ENCODE measurements at regions not wholly inside any gene's neighbourhood (a gene's known extent, or its start where the extent isn't known, plus 50 kb on each side); places are given as distances from the start of the nearest gene placed in this dataset.

DNA sequence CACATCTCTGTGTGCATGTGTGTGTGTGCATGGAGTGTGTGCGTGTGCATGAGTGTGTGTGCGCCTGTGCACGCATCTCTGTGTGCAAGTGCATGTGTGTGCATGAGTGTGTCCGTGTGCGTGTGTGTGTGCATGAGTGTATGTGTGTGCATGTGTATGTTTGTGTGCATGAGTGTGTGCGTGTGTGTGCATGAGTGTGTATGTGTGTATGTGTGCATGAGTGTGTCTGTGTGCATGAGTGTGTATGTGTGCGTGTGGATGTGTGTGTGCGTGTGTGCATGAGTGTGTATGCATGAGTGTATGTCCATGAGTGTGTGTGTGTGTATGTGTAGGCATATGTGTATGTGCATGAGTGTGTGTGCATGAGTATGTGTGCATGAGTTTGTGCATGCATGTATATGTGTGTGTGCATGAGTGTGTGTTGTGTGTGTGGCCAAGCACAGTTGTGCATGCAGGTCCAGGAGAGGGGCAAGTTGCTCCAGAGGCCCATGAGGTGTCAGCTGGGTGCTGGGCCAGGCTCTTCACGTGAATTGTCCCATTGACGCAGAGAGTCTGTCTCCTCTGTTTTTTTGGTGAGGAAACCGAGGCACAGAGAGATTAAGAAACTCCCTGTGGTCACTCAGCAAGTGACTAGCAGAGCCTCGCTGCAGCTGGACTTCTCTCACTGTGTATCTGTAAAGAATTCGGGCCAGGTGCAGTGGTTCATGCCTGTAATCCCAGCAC, 75.5 kb downstream of the ASB1 start:
- H3K4me3 Mint-ChIP-seq, result no peak overlapping the region
- H3K27ac Mint-ChIP-seq, result peak overlapping the region in 1 of 6 donors; percentile 55
- no peak for ATAC-seq (ENCODE audit: low read depth in 2 of 2)
- peaks cover 3 to 11% (median 5%) of the 10 kb centered on the region in 3 donors for H3K4me1 Mint-ChIP-seq
- no peaks in the 10 kb centered on the region for H3K36me3 Mint-ChIP-seq
- peaks cover 0 to 2% (median 0%) of the 10 kb centered on the region in 3 donors for H3K27me3 Mint-ChIP-seq
- no peak for DNase-seq
- no peaks in the 10 kb centered on the region for H3K9me3 Mint-ChIP-seq

DNA sequence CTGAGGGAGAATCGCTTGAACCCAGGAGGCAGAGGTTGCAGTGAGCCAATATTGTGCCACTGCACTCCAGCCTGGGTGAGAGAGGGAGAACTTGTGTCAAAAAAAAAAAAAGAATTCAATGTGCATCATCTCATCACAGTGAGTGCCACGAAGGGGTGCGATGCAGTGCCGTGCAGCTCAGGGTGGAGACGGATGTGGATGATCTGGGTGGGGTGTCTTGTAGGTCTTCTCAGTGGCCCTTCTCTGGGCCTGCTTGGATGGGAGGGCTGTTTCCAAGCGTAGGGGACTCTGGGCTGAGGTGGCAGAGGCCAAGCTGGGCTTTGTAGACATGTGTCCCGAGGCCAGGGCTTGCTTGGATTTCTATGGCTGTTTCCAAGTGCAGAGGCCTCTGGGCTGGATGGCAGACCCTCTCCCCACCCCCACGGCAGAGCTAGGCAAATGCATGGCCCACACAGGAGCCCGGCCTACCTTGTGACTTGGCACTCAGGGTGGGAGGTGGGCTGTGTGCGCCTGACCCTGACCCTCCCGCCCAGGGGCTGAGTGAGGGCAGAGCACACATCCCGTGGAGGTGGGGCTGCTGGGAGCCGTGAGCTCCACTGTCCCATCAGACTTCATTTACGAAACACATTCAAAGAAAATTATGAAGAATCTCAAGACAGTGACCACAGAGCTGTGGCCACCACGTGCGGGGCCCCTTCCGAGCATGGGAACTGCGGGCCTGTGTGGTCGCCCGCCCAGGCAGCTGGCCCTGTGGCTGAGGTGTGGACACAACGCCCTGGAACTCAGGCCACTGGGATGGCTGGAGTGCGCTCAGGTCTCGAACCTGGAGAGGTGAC, 76.4 kb downstream of the ASB1 start:
- no peak overlapping the region for H3K4me3 Mint-ChIP-seq
- no peaks in the 10 kb centered on the region for H3K36me3 Mint-ChIP-seq
- peaks cover 0 to 8% (median 7%) of the 10 kb centered on the region in 3 donors for H3K27me3 Mint-ChIP-seq
- H3K4me1 Mint-ChIP-seq, result peaks cover 0 to 10% (median 5%) of the 10 kb centered on the region in 3 donors
- DNase-seq (no peak), ATAC-seq (ENCODE audit: low read depth in 2 of 2) (no peak)
- no peak overlapping the region for H3K27ac Mint-ChIP-seq
- H3K9me3 Mint-ChIP-seq, result no peaks in the 10 kb centered on the region

DNA sequence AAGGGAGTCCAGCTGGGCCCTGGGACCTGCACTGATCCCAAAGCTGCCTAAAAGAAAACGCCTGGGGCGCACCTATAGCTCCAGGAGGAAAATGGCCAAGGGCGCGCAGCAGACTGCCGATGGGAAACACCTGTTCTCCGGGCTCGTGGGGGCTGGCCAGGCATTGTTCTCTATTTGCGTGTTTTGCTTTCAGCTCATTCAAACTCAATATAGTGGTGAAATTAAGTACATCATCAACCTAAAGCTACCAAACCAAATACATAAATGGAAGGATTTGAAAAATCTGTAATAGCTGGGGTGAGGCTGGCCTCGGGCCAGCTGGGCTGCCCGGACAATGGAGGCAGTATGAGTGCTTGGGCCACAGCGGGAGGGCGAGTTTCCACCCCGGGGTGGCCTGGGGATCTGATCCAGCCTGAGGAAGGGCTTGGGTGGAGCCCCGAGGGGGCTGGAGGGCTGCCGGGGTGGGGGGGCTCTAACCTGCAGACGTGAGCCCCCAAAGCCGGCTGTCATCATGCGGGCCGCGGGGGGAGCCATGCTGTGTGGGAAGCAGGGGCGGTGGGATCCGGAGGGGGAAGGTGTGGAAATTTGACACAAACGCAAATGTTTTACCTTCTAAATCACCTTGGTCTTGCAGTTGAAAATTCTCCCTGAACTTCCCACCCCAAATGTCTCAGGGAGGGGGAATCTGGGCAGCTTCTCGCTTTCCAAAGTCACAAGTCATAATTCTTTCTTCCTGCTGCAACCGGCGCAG, 77.6 kb downstream of the ASB1 start:
- peaks cover 0 to 10% (median 0%) of the 10 kb centered on the region in 3 donors for H3K4me1 Mint-ChIP-seq
- H3K27me3 Mint-ChIP-seq, result peaks cover 0 to 8% (median 7%) of the 10 kb centered on the region in 3 donors
- H3K4me3 Mint-ChIP-seq, result no peak overlapping the region
- no peak for ATAC-seq (ENCODE audit: low read depth in 2 of 2)
- H3K9me3 Mint-ChIP-seq, result no peaks in the 10 kb centered on the region
- H3K36me3 Mint-ChIP-seq, result no peaks in the 10 kb centered on the region
- no peak for DNase-seq
- H3K27ac Mint-ChIP-seq, result no peak overlapping the region

DNA sequence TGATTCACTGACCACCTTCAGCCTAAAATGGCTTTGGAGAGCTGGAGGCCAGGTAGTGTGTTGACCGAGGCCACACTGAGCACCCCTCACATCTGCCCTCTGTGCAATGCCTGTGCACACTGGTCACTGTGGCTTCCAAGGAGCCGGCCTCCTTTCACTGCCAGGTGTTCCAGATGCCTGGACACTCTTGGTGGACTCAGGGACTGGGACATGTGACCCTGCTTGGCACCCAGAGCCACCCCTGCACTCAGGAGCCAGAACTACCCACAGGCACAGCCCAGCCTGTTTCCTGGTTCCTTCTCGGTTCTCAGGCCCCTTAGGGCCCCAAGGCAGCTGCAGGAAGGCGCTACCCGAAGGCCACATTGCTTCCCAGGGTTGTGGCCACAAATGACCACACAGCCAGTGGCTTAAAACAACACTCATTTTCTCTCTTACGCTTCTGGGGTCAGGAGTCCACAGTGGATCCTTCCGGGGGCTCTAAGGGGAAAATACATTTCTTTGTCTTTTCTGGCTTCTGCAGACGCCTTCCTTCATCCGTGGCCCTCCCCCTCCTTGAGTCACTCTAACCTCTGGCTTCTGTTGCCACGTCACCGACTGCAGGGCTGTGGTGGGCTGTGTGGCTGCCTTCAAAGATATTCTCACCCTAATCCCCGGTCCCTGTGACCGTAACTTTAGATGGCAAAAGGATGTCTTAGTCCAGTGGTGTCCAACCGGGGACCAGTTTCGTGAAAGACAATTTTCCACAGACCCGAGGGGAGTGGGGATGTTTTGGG, 78.6 kb downstream of the ASB1 start:
- no peaks in the 10 kb centered on the region for H3K36me3 Mint-ChIP-seq
- DNase-seq, result no peak
- H3K27me3 Mint-ChIP-seq, result peaks cover 0 to 8% (median 7%) of the 10 kb centered on the region in 3 donors
- no peak overlapping the region for H3K27ac Mint-ChIP-seq
- no peak overlapping the region for H3K4me3 Mint-ChIP-seq
- H3K4me1 Mint-ChIP-seq, result peaks cover 0 to 10% (median 0%) of the 10 kb centered on the region in 3 donors
- no peaks in the 10 kb centered on the region for H3K9me3 Mint-ChIP-seq
- ATAC-seq (ENCODE audit: low read depth in 2 of 2), result no peak

DNA sequence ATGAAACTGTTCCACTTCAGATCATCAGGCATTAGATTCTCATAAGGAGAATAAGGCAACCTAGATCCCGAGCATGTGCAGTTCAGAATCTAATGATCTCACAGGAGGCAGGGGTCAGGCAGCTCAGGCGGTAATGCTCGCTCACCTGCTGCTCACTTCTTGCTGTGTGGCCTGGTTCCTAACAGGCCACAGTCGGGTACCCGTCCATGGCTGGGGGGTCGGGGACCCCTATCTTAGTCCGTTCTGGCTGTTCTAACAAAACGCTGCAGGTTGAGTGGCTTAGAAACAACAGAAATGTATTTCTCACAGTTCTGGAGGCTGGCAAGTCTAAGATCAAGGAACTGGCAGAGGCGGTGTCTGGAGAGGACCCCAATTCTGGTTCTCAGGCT, 79.2 kb downstream of the ASB1 start:
- Mint-ChIP-seq H3K4me1 (peaks cover 0 to 10% (median 0%) of the 10 kb centered on the region in 3 donors), H3K36me3 (no peaks in the 10 kb centered on the region), H3K27ac (no peak overlapping the region), H3K27me3 (peaks cover 0 to 8% (median 7%) of the 10 kb centered on the region in 3 donors), H3K9me3 (no peaks in the 10 kb centered on the region), H3K4me3 (no peak overlapping the region)
- ATAC-seq (ENCODE audit: low read depth in 2 of 2) (no peak), DNase-seq (no peak)

DNA sequence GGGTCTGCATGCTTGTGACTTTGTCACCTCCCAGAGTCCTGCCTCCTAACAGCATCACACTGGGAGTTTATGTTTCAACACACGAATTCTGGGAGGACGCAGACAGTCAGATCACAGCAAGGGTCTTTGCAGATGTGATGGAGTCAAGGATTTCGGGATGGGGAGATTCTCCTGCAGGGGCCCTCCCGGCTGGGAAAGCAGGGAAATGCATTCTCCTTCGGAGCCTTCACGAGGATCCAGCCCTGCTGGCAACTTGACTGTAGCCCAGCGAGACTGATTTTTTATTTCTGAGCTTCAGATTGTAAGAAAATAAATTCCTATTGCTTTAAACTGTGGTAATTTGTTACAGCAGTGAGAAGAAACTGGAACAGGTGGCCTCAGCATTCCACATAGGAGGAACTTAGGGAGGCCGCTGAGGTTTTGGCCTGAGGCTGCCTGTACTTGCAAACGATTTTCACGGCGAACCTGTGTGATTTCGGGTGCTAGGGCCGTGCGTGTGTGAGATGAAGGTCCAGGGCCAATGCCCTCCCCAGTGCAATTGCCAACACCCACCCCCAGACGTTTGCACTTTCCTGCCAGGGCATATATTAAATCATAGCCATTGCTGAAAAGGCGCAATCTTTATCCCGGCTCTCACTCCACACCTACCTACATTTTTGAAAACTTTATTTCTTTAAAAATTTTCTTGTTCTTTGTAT, 79.8 kb downstream of the ASB1 start:
- H3K9me3 Mint-ChIP-seq, result no peaks in the 10 kb centered on the region
- no peak for ATAC-seq (ENCODE audit: low read depth in 2 of 2)

DNA sequence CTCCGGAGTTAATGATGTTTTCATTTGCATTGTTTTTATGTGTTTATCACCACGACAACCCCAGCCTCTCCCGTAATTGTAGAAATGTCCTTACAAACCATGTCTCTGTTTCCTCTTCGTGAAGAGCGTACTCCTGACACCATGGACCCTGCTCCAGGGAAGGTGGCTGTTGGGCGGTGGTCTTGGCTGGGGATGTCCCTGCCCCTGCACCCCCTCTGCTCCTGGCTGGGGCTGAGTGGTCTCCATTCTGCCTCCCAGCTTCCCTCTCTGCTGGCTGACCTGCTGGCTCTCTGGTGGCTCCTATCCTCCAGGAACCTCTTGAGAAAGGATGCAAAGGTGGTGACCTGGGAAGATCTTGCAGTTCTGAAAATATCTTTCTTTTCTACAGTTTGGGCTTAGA, 81.1 kb downstream of the ASB1 start:
- H3K9me3 Mint-ChIP-seq, result no peaks in the 10 kb centered on the region
- peaks cover 0 to 8% (median 7%) of the 10 kb centered on the region in 3 donors for H3K27me3 Mint-ChIP-seq
- no peak for DNase-seq
- H3K36me3 Mint-ChIP-seq, result peaks cover 0 to 4% of the 10 kb centered on the region in 2 donors
- H3K4me1 Mint-ChIP-seq, result peaks cover 0 to 10% (median 0%) of the 10 kb centered on the region in 3 donors
- no peak overlapping the region for H3K27ac Mint-ChIP-seq
- ATAC-seq (ENCODE audit: low read depth in 2 of 2), result no peak
- H3K4me3 Mint-ChIP-seq, result no peak overlapping the region

More for the DNA sequence above, 79.8 kb downstream of the ASB1 start:
- H3K36me3 Mint-ChIP-seq, result no peaks in the 10 kb centered on the region
- DNase-seq, result no peak
- H3K4me1 Mint-ChIP-seq, result peaks cover 0 to 10% (median 0%) of the 10 kb centered on the region in 3 donors
- H3K4me3 Mint-ChIP-seq, result no peak overlapping the region
- H3K27me3 Mint-ChIP-seq, result peaks cover 0 to 8% (median 7%) of the 10 kb centered on the region in 3 donors
- peak overlapping the region in 1 of 6 donors; percentile 74 for H3K27ac Mint-ChIP-seq

DNA sequence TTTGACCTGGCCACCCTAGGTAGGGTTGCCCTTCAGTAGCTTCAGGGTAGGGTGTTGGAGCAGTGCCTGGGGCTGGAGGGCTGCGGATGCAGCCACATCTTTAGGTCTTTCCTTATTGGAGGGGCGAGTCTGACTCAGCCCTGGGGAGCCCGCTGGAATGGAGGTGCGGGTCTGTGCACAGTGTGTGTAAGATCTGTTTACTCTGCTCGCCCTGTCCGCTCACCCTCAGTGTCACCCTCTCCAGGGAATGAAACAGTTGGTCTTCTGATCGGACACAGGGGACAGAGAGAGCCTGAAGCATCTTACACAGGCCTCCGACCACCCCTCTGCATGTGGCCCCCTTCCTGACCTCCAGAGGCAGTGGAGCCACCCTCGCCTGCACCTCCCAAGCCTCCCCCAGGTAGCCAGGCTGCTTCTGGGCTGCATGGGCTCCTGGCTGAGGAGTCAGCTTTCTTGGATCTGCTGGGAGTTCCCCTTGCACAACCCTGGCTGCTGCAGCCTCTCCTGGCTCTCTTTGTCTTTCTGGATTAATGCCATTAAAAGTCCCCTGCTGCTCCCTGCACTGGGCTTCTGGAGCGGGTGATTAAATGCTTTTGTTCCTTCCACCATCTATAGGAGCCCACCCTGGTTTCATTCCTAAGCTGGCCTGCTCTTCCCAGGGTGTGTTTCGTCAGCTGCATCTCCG, 82.6 kb downstream of the ASB1 start:
- ATAC-seq (ENCODE audit: low read depth in 2 of 2) (no peak), DNase-seq (no peak)
- Mint-ChIP-seq H3K4me1 (peaks cover 0 to 10% (median 0%) of the 10 kb centered on the region in 3 donors), H3K27me3 (peaks cover 0 to 8% (median 7%) of the 10 kb centered on the region in 3 donors), H3K36me3 (peaks cover 0 to 4% of the 10 kb centered on the region in 2 donors), H3K27ac (no peak overlapping the region), H3K9me3 (peaks cover 0 to 5% (median 0%) of the 10 kb centered on the region in 7 donors), H3K4me3 (no peak overlapping the region)

DNA sequence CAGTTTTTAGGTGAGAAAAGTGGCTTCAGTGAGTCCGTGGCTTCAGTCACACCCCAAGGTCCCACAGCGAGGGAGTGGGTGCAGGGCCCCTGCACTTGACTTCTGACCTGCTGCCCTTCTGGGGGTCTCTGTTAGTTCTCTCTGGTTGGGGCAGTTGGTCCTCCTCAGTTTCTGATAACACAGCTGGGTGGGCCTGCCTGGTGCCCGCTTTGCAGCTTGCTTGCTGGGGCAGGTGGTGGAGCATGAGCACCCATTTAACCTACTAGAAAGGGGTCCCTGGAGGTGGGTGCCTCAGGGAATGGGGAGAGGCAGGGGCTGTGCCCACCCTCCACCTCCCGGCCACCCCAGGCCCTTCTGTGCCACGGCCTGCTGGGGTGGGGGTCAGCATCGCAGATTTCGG, 83.2 kb downstream of the ASB1 start:
- Mint-ChIP-seq H3K4me3 (no peak overlapping the region), H3K36me3 (peaks cover 0 to 4% of the 10 kb centered on the region in 2 donors), H3K9me3 (peaks cover 0 to 5% (median 0%) of the 10 kb centered on the region in 7 donors), H3K27me3 (peaks cover 0 to 8% (median 7%) of the 10 kb centered on the region in 3 donors), H3K27ac (no peak overlapping the region), H3K4me1 (peaks cover 0 to 10% (median 0%) of the 10 kb centered on the region in 3 donors)
- DNase-seq (no peak), ATAC-seq (ENCODE audit: low read depth in 2 of 2) (no peak)

DNA sequence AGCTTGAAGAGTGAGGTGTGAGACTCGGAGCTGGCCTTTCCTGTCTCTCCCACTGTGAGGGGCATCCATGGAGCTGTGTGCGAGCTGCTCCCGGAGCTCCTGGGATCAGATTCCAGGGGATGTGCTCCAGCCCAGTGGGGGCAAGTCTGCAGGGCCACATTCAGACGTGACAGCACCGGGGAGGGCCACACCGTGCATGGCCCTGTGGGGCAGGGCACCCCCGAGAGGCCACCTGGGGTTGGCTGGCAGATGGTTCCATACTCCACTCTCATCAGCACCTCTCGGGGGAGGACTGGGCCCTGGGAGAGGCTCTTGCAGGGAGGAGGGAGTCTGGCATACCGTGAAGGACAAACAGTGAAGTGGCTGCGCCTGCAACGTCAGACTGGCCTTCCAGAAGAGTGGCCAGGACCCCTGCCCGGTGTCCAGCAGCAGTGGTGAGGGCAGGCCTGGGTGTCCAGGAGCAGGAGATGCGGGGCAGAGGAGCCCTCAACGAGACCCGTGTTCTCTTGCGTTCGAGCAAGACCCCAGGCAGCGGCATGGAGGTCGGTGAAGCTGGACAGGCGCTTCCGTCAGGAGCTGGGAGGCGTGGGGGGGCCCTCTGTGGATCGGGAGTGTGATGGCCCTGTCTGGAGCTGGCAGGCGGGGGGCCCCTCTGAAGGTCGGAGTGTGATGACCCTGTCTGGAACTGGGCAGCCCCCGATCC, 84.3 kb downstream of the ASB1 start:
- Mint-ChIP-seq H3K27me3 (peaks cover 0 to 8% (median 7%) of the 10 kb centered on the region in 3 donors), H3K27ac (no peak overlapping the region), H3K4me1 (peaks cover 0 to 10% (median 0%) of the 10 kb centered on the region in 3 donors), H3K4me3 (no peak overlapping the region), H3K9me3 (peaks cover 0 to 14% (median 6%) of the 10 kb centered on the region in 7 donors), H3K36me3 (peaks cover 1 to 4% of the 10 kb centered on the region in 2 donors)
- ATAC-seq (ENCODE audit: low read depth in 2 of 2) (no peak), DNase-seq (no peak)

DNA sequence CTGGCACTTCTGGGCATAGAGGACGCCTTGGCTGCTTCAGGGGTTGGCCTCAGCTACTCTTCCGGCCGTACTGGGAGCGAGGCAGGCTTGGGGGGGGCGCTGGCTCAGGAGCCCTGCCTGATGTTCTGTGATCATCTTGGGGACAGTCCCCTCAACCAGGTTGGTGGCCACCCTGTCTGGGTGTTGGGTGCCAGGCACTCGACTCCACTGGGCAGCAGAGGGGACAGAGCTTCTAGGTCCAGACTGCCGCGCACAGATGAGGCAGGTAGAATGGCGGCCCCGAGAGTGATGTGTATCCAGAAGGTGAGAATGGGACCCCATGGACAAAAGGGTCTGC, 84.9 kb downstream of the ASB1 start:
- H3K4me1 Mint-ChIP-seq, result peaks cover 0 to 10% (median 0%) of the 10 kb centered on the region in 3 donors
- DNase-seq (no peak), ATAC-seq (ENCODE audit: low read depth in 2 of 2) (no peak)
- H3K27me3 Mint-ChIP-seq, result peaks cover 0 to 10% (median 8%) of the 10 kb centered on the region in 3 donors
- peaks cover 6% of the 10 kb centered on the region in 2 donors for H3K36me3 Mint-ChIP-seq
- no peak overlapping the region for H3K4me3 Mint-ChIP-seq
- H3K9me3 Mint-ChIP-seq, result peaks cover 2 to 19% (median 11%) of the 10 kb centered on the region in 7 donors
- no peak overlapping the region for H3K27ac Mint-ChIP-seq

All from naive B cell (primary cell).